CD14-positive monocyte (primary cell): ENCODE measurements at regions not wholly inside any gene's neighbourhood (a gene's known extent, or its start where the extent isn't known, plus 50 kb on each side); places are given as distances from the start of the nearest gene placed in this dataset.

Experiments
- DNase-seq, 3 donors: peaks; one replicate each; pipeline ENCODE4 v3.0.0-alpha.2; 2011 to 2022
- H2AFZ ChIP-seq: 2 replicates; pipeline ENCODE4 v1.6.0; 2012; ENCODE audit warnings: mild to moderate bottlenecking, low read depth, low read length, inconsistent platforms; ENCODE audit not compliant: insufficient read depth, poor library complexity, severe bottlenecking
- H3K27ac ChIP-seq, 2 donors: 1 replicate in 1 of 2; 2 replicates in 1 of 2; pipeline ENCODE4 v1.5.1; 2012 to 2013; ENCODE audit warnings: low read length in 2 of 2, control low read depth in 1 of 2, inconsistent platforms in 1 of 2, low read depth in 1 of 2, mild to moderate bottlenecking in 1 of 2
- H3K27me3 ChIP-seq, 2 donors: one replicate each; pipeline versions ENCODE4 v1.6.0 to v1.6.1; 2011 to 2013; ENCODE audit warnings: low read length in 2 of 2; ENCODE audit not compliant: control insufficient read depth in 2 of 2, insufficient read depth in 2 of 2
- H3K36me3 ChIP-seq, 2 donors: replicated peaks in 1 of 2; 1 replicate in 1 of 2; 2 replicates in 1 of 2; pipeline versions ENCODE4 v1.5.1 to v1.6.1; 2012 to 2013; ENCODE audit warnings: low read length in 2 of 2, control low read depth in 1 of 2, inconsistent platforms in 1 of 2, mild to moderate bottlenecking in 1 of 2; ENCODE audit not compliant: insufficient read depth in 2 of 2, control insufficient read depth in 1 of 2
- H3K4me1 ChIP-seq, 2 donors: 1 replicate in 1 of 2; 2 replicates in 1 of 2; pipeline versions ENCODE4 v1.5.1 to v1.6.1; 2012 to 2013; ENCODE audit warnings: low read length in 2 of 2, control low read depth in 1 of 2, inconsistent platforms in 1 of 2, mild to moderate bottlenecking in 1 of 2, moderate library complexity in 1 of 2; ENCODE audit not compliant: insufficient read depth in 2 of 2, control insufficient read depth in 1 of 2
- H3K4me2 ChIP-seq: replicated peaks from 2 replicates; pipeline ENCODE3; 2012; ENCODE audit warnings: low read length, moderate library complexity, mild to moderate bottlenecking; ENCODE audit not compliant: poor library complexity, severe bottlenecking; ENCODE audit errors: extremely low read depth
- H3K4me3 ChIP-seq, 3 experiments: fragments of 200-600 bp in 1 of 3; sonication (generic) in 1 of 3; replicated peaks in 1 of 3; 1 replicate in 2 of 3; 2 replicates in 1 of 3; pipeline ENCODE4 v1.5.1; 2011 to 2013; ENCODE audit warnings: low read length in 3 of 3, mild to moderate bottlenecking in 3 of 3, control low read depth in 2 of 3, low read depth in 2 of 3, inconsistent platforms in 1 of 3, moderate library complexity in 1 of 3
- H3K79me2 ChIP-seq: 2 replicates; pipeline ENCODE4 v1.6.0; 2012; ENCODE audit warnings: mild to moderate bottlenecking, control low read depth, inconsistent platforms, low read length, moderate library complexity; ENCODE audit not compliant: insufficient read depth
- H3K9ac ChIP-seq: 2 replicates; pipeline ENCODE4 v1.6.0; 2017; ENCODE audit warnings: low read length, mild to moderate bottlenecking; ENCODE audit not compliant: insufficient read depth, poor library complexity, severe bottlenecking
- H3K9me3 ChIP-seq, 2 donors: replicated peaks in 1 of 2; 1 replicate in 1 of 2; 2 replicates in 1 of 2; pipeline versions ENCODE4 v1.5.1 to v1.6.1; 2012 to 2013; ENCODE audit warnings: low read length in 2 of 2, control low read depth in 1 of 2; ENCODE audit not compliant: control insufficient read depth in 1 of 2, insufficient read depth in 1 of 2
- H4K20me1 ChIP-seq: 2 replicates; pipeline ENCODE4 v1.6.0; 2012; ENCODE audit warnings: mild to moderate bottlenecking, low read length, control low read depth, moderate library complexity; ENCODE audit not compliant: insufficient read depth
- H3K27ac Mint-ChIP-seq, 7 donors: one replicate each; pipeline ENCODE4 v1.8.0; 2020; ENCODE audit warnings: mild to moderate bottlenecking in 7 of 7, mixed read lengths in 7 of 7, moderate library complexity in 6 of 7, inconsistent platforms in 2 of 7
- H3K27me3 Mint-ChIP-seq, 3 donors: one replicate each; pipeline ENCODE4 v1.8.0; 2021 to 2022; ENCODE audit warnings: low read depth in 3 of 3, mild to moderate bottlenecking in 3 of 3, mixed read lengths in 3 of 3, moderate library complexity in 3 of 3, inconsistent platforms in 1 of 3
- H3K36me3 Mint-ChIP-seq, 2 donors: one replicate each; pipeline ENCODE4 v1.8.0; 2020; ENCODE audit warnings: mixed read lengths in 2 of 2, inconsistent platforms in 1 of 2, mild to moderate bottlenecking in 1 of 2
- H3K4me1 Mint-ChIP-seq: one replicate; pipeline ENCODE4 v1.8.0; 2020; ENCODE audit warnings: mild to moderate bottlenecking, mixed read lengths
- H3K4me3 Mint-ChIP-seq, 2 donors: one replicate each; pipeline ENCODE4 v1.8.0; 2020; ENCODE audit warnings: mild to moderate bottlenecking in 2 of 2, mixed read lengths in 2 of 2, moderate library complexity in 1 of 2
- H3K9me3 Mint-ChIP-seq, 7 donors: one replicate each; pipeline ENCODE4 v1.8.0; 2020 to 2022; ENCODE audit warnings: mixed read lengths in 7 of 7, mild to moderate bottlenecking in 6 of 7, moderate library complexity in 6 of 7, inconsistent platforms in 2 of 7
- WGBS: methylation state at CpG from one replicate; pipeline ENCODE4 v1.1.5; 2013; ENCODE audit warnings: missing lambda C conversion rate; ENCODE audit not compliant: insufficient coverage; 5-methylcytosine and 5-hydroxymethylcytosine counted together
- intact Hi-C, 2 donors: fragments of 100-400 bp; cut with micrococcal nuclease; formaldehyde crosslinking; loops; one replicate each; pipeline versions ENCODE4 v1.15.0 to v1.15.1; 2023
- TF ChIP-seq, protein P1 (sequence below): fragments of 200-600 bp; IDR thresholded peaks from one replicate; pipeline ENCODE4 v1.8.0; 2022; ENCODE audit warnings: antibody characterized with exemption, mild to moderate bottlenecking

- Mint-ChIP-seq H3K4me1 (no peaks in the 10 kb centered on the region), H3K27ac (no peak overlapping the region), H3K27me3 (no peaks in the 10 kb centered on the region), H3K9me3 (peaks cover 0 to 2% (median 0%) of the 10 kb centered on the region in 7 donors), H3K4me3 (no peak overlapping the region), H3K36me3 (no peaks in the 10 kb centered on the region)
- Histone ChIP-seq H2AFZ (no peak overlapping the region), H3K79me2 (no peaks in the 10 kb centered on the region), H3K9me3 (peaks cover 0 to 5% of the 10 kb centered on the region in 2 donors), H3K9ac (no peak overlapping the region), H3K36me3 (no peaks in the 10 kb centered on the region), H3K4me1 (no peaks in the 10 kb centered on the region), H3K4me3 (no peak overlapping the region), H3K27ac (no peak overlapping the region), H3K4me2 (no peak overlapping the region), H3K27me3 (no peaks in the 10 kb centered on the region), H4K20me1 (no peaks in the 10 kb centered on the region)
- 87% methylated on average over 11 of the region's 15 CpGs for WGBS
- intact Hi-C loops: no loop called here
- TF ChIP-seq, protein P1, sequence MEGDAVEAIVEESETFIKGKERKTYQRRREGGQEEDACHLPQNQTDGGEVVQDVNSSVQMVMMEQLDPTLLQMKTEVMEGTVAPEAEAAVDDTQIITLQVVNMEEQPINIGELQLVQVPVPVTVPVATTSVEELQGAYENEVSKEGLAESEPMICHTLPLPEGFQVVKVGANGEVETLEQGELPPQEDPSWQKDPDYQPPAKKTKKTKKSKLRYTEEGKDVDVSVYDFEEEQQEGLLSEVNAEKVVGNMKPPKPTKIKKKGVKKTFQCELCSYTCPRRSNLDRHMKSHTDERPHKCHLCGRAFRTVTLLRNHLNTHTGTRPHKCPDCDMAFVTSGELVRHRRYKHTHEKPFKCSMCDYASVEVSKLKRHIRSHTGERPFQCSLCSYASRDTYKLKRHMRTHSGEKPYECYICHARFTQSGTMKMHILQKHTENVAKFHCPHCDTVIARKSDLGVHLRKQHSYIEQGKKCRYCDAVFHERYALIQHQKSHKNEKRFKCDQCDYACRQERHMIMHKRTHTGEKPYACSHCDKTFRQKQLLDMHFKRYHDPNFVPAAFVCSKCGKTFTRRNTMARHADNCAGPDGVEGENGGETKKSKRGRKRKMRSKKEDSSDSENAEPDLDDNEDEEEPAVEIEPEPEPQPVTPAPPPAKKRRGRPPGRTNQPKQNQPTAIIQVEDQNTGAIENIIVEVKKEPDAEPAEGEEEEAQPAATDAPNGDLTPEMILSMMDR: no peak
- DNase-seq: no peak
These were observed 1606.3 kb upstream of the MIR17HG start for GRCh38 chr13:89740994-89741685.

GRCh38 chr13:89746554-89746953, 1600.9 kb upstream of the MIR17HG start:
- intact Hi-C loops: no loop called here
- Mint-ChIP-seq H3K4me3 (no peak overlapping the region), H3K9me3 (peaks cover 0 to 2% (median 0%) of the 10 kb centered on the region in 7 donors), H3K27me3 (no peaks in the 10 kb centered on the region), H3K36me3 (no peaks in the 10 kb centered on the region), H3K4me1 (no peaks in the 10 kb centered on the region), H3K27ac (no peak overlapping the region)
- no peaks in the 10 kb centered on the region for H3K79me2 ChIP-seq
- H3K9ac ChIP-seq: no peak overlapping the region
- WGBS: no CpG with 5 or more reads among the region's 2 CpGs
- no peak overlapping the region for H3K27ac ChIP-seq
- H3K9me3 ChIP-seq: no peaks in the 10 kb centered on the region
- H2AFZ ChIP-seq: no peak overlapping the region
- H3K4me3 ChIP-seq: no peak overlapping the region
- H3K27me3 ChIP-seq: no peaks in the 10 kb centered on the region
- DNase-seq: no peak
- no peaks in the 10 kb centered on the region for H3K36me3 ChIP-seq
- H4K20me1 ChIP-seq: no peaks in the 10 kb centered on the region
- H3K4me1 ChIP-seq: no peaks in the 10 kb centered on the region
- TF ChIP-seq, protein P1: no peak
- H3K4me2 ChIP-seq: no peak overlapping the region
